ENCODE measurements at regions not wholly inside any gene's neighbourhood (a gene's known extent, or its start where the extent isn't known, plus 50 kb on each side); places are given as distances from the start of the nearest gene placed in this dataset.
A peak's percentile ranks its signal among the peaks of the same experiment; 100 is the strongest.

GRCh38 chr11:15651033-15651432 is 536.3 kb downstream of the INSC start:
- no peaks in the 10 kb centered on the region for H4K20me1 ChIP-seq (ENCODE audit: control insufficient read depth, insufficient read depth, insufficient read length)
- no peak for TF ChIP-seq CTCF (conservative IDR thresholded peaks at IDR 0.05)
- no peak overlapping the region for H4K91ac ChIP-seq (ENCODE audit: insufficient read length, low read depth, low read length)
- no peak overlapping the region for H3K4ac ChIP-seq (ENCODE audit: low read depth, low read length)
- H3K4me2 ChIP-seq (ENCODE audit: insufficient read depth, insufficient read length, low read length), result no peak overlapping the region
- H3T11ph ChIP-seq (ENCODE audit: low read length), result no peak overlapping the region
- no peak for DNase-seq
- no peak overlapping the region for H2AFZ ChIP-seq (ENCODE audit: low read length)
- no CpG with 5 or more reads among the region's 22 CpGs for WGBS (ENCODE audit: extremely low coverage, insufficient read length, low lambda C conversion rate)
- H4K8ac ChIP-seq (replicated peaks; ENCODE audit: insufficient read length, low read depth, low read length), result no peak overlapping the region
- no peak overlapping the region for H4K5ac ChIP-seq (ENCODE audit: insufficient read length, low read depth, low read length)
- no peak overlapping the region for H3K27ac ChIP-seq (ENCODE audit: insufficient read length, low read depth, low read length)
- no peaks in the 10 kb centered on the region for H3K23me2 ChIP-seq (ENCODE audit: insufficient read length, low read depth, low read length, poor library complexity, severe bottlenecking)
- no peak overlapping the region for H2AK5ac ChIP-seq (ENCODE audit: insufficient read length, low read length)
- no peak overlapping the region for H2BK15ac ChIP-seq (ENCODE audit: low read depth, low read length)
- Mint-ChIP-seq H3K4me3 (peak overlapping the region in 1 of 2 experiments; percentile 42; a peak in 1 of 5 replicates), H3K9me3 (no peaks in the 10 kb centered on the region; a peak in 1 of 5 replicates), H3K36me3 (ENCODE audit: insufficient read depth in 1 of 3, low read depth in 3 of 3) (no peaks in the 10 kb centered on the region), H3K27ac (no peak overlapping the region), H3K27me3 (ENCODE audit: low read depth) (peaks cover 2% of the 10 kb centered on the region; the same call in 1 of the 2 replicates), H3K4me1 (peaks cover 9 to 20% of the 10 kb centered on the region in 2 experiments)
- no peak overlapping the region for H2BK120ac ChIP-seq (ENCODE audit: low read depth, low read length, poor library complexity, severe bottlenecking)
- H3K14ac ChIP-seq (ENCODE audit: insufficient read depth, low read length), result no peak overlapping the region
- no peaks in the 10 kb centered on the region for H3K79me1 ChIP-seq (ENCODE audit: insufficient read depth, low read depth, low read length, poor library complexity, severe bottlenecking)
- no peak overlapping the region for H3K56ac ChIP-seq (ENCODE audit: insufficient read length, low read depth, low read length)
- no peak overlapping the region for H3K23ac ChIP-seq (ENCODE audit: insufficient read length, low read depth, low read length)
- H2BK20ac ChIP-seq (ENCODE audit: low read depth, low read length, poor library complexity, severe bottlenecking), result no peak overlapping the region
- H3K18ac ChIP-seq (ENCODE audit: insufficient read length, low read depth, low read length), result no peak overlapping the region
- H2BK12ac ChIP-seq (ENCODE audit: insufficient read length, low read depth, low read length), result no peak overlapping the region
- no peak overlapping the region for H3K9ac ChIP-seq (ENCODE audit: extremely low read depth, insufficient read length, low read length)
- no peaks in the 10 kb centered on the region for H3K27me3 ChIP-seq (ENCODE audit: insufficient read depth, low read length)
- H3K79me2 ChIP-seq (ENCODE audit: insufficient read depth, low read length), result no peaks in the 10 kb centered on the region
- no peak overlapping the region for H2BK5ac ChIP-seq (ENCODE audit: insufficient read length, low read length)
- no peaks in the 10 kb centered on the region; the same call in 1 of the 2 replicates for H3K4me1 ChIP-seq (ENCODE audit: insufficient read depth, low read length)
- no peaks in the 10 kb centered on the region for H3K9me3 ChIP-seq (ENCODE audit: control insufficient read depth, low read depth, low read length)

Data from H9 (cell line).